Vagina (tissue), 2 donors: ENCODE measurements at regions not wholly inside any gene's neighbourhood (a gene's known extent, or its start where the extent isn't known, plus 50 kb on each side); places are given as distances from the start of the nearest gene placed in this dataset.

Experiments used
- DNase-seq, 2 donors: peaks; one replicate each; pipeline ENCODE4 v3.0.0-alpha.2; 2017; ENCODE audit errors: extremely low spot score in 2 of 2
- H3K27ac ChIP-seq: fragments of 200-600 bp; sonication (generic); one replicate; pipeline ENCODE4 v1.5.1; 2019
- H3K27me3 ChIP-seq: fragments of 200-600 bp; sonication (generic); one replicate; pipeline ENCODE4 v1.5.1; 2019
- H3K36me3 ChIP-seq, 2 donors: fragments of 200-600 bp; sonication (generic); one replicate each; pipeline ENCODE4 v1.5.1; 2017 to 2019
- H3K4me1 ChIP-seq: fragments of 200-600 bp; sonication (generic); one replicate; pipeline ENCODE4 v1.5.1; 2019
- H3K4me3 ChIP-seq, 2 donors: fragments of 200-600 bp; sonication (generic); 1 replicate in 1 of 2; 2 replicates in 1 of 2; pipeline ENCODE4 v1.5.1; 2016 to 2019
- H3K9me3 ChIP-seq: fragments of 200-600 bp; sonication (generic); one replicate; pipeline ENCODE4 v1.5.1; 2019
- CTCF ChIP-seq, 3 experiments: fragments of 450-650 bp in 2 of 3; fragments of 200-600 bp in 1 of 3; sonication (generic) in 1 of 3; IDR thresholded peaks; one replicate each; pipeline ENCODE4 v1.5.1; 2017 to 2019; ENCODE audit warnings: antibody characterized with exemption in 3 of 3, mild to moderate bottlenecking in 2 of 3, moderate library complexity in 2 of 3
- POLR2A ChIP-seq, 2 donors: fragments of 450-650 bp; IDR thresholded peaks; one replicate each; pipeline ENCODE4 v1.6.1; 2017; ENCODE audit warnings: antibody characterized with exemption in 2 of 2, mild to moderate bottlenecking in 2 of 2, moderate library complexity in 2 of 2
- POLR2AphosphoS5 ChIP-seq, 2 donors: sonication (generic); formaldehyde crosslinking; IDR thresholded peaks; one replicate each; pipeline ENCODE4 v1.9.0; 2017; ENCODE audit warnings: antibody characterized with exemption in 2 of 2, mild to moderate bottlenecking in 2 of 2, low read depth in 1 of 2; ENCODE audit not compliant: insufficient read depth in 1 of 2
- intact Hi-C: fragments of 100-400 bp; cut with DNase I; formaldehyde crosslinking; loops from one replicate; pipeline ENCODE4 v1.15.1; 2023

- Histone ChIP-seq H3K4me1 (no peaks in the 10 kb centered on the region), H3K27me3 (no peaks in the 10 kb centered on the region), H3K9me3 (no peaks in the 10 kb centered on the region), H3K4me3 (no peak overlapping the region), H3K27ac (no peak overlapping the region), H3K36me3 (no peaks in the 10 kb centered on the region)
- no peak for DNase-seq
- intact Hi-C loops, result no loop called here
- TF ChIP-seq POLR2A (IDR thresholded peaks at IDR 0.05) (no peak), CTCF (IDR thresholded peaks at IDR 0.05) (no peak), POLR2AphosphoS5 (IDR thresholded peaks at IDR 0.05; ENCODE audit: insufficient read depth in 1 of 2, low read depth in 1 of 2) (no peak)
Observed at GRCh38 chr4:34615315-34615714, 1629.0 kb downstream of the ARAP2 start.

- no peak overlapping the region for H3K4me3 ChIP-seq
- no peak for DNase-seq
- H3K9me3 ChIP-seq, result no peaks in the 10 kb centered on the region
- no peak overlapping the region for H3K27ac ChIP-seq
- no peaks in the 10 kb centered on the region for H3K36me3 ChIP-seq
- TF ChIP-seq CTCF (IDR thresholded peaks at IDR 0.05) (no peak), POLR2AphosphoS5 (IDR thresholded peaks at IDR 0.05; ENCODE audit: insufficient read depth in 1 of 2, low read depth in 1 of 2) (no peak), POLR2A (IDR thresholded peaks at IDR 0.05) (no peak)
- H3K4me1 ChIP-seq, result no peaks in the 10 kb centered on the region
- intact Hi-C loops, result loop anchor here (2.0 kb wide), 1 partner anchor 109 kb away; no protein-coding TSS in a partner anchor
- H3K27me3 ChIP-seq, result no peaks in the 10 kb centered on the region
Observed at GRCh38 chr4:34619531-34620162, 1624.7 kb downstream of the ARAP2 start.

- Histone ChIP-seq H3K9me3 (no peaks in the 10 kb centered on the region), H3K27me3 (no peaks in the 10 kb centered on the region), H3K27ac (no peak overlapping the region), H3K4me1 (no peaks in the 10 kb centered on the region), H3K4me3 (no peak overlapping the region), H3K36me3 (no peaks in the 10 kb centered on the region)
- TF ChIP-seq CTCF (IDR thresholded peaks at IDR 0.05) (no peak), POLR2A (IDR thresholded peaks at IDR 0.05) (no peak), POLR2AphosphoS5 (IDR thresholded peaks at IDR 0.05; ENCODE audit: insufficient read depth in 1 of 2, low read depth in 1 of 2) (no peak)
- intact Hi-C loops, result no loop called here
- no peak for DNase-seq
Observed at GRCh38 chr4:34628471-34628870, 1615.8 kb downstream of the ARAP2 start.

GRCh38 chr4:34629451-34629850 lies 1614.9 kb downstream of the ARAP2 start:
- Histone ChIP-seq H3K27me3 (no peaks in the 10 kb centered on the region), H3K27ac (no peak overlapping the region), H3K4me3 (no peak overlapping the region), H3K9me3 (no peaks in the 10 kb centered on the region), H3K36me3 (no peaks in the 10 kb centered on the region), H3K4me1 (no peaks in the 10 kb centered on the region)
- DNase-seq, result no peak
- TF ChIP-seq CTCF (IDR thresholded peaks at IDR 0.05) (no peak), POLR2AphosphoS5 (IDR thresholded peaks at IDR 0.05; ENCODE audit: insufficient read depth in 1 of 2, low read depth in 1 of 2) (no peak), POLR2A (IDR thresholded peaks at IDR 0.05) (no peak)
- intact Hi-C loops, result no loop called here

DNA sequence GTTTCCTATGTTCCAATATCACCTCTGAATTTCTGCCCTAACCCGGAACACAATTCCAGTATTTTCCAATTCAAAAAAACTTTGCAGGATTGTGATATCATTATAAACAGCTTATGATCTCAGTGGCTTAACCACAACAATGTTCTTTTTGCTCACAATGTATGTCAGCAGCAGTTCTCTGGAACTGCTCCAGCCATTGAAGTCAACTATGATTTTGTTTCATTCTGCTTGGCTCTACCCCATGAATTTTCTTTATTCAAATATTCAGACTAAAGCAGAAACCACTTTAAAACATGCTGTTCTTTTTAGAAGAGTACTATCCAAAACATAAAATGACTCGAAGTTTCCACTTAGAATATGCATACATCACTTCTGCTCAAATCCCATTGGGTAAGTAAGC lies 1611.1 kb downstream of the ARAP2 start:
- no peaks in the 10 kb centered on the region for H3K9me3 ChIP-seq
- DNase-seq, result no peak
- TF ChIP-seq POLR2A (IDR thresholded peaks at IDR 0.05), result no peak
- H3K4me1 ChIP-seq, result no peaks in the 10 kb centered on the region
- intact Hi-C loops, result no loop called here
- H3K36me3 ChIP-seq, result no peaks in the 10 kb centered on the region
- no peaks in the 10 kb centered on the region for H3K27me3 ChIP-seq
- no peak overlapping the region for H3K27ac ChIP-seq
- H3K4me3 ChIP-seq, result no peak overlapping the region
